H54 (cell line): ENCODE measurements at regions not wholly inside any gene's neighbourhood (a gene's known extent, or its start where the extent isn't known, plus 50 kb on each side); places are given as distances from the start of the nearest gene placed in this dataset.
"Not testable (repeated sequence)": the region's sequence is repeated elsewhere in the genome, so short reads cannot be mapped to it uniquely, and the experiment has no call there.

Experiments
- DNase-seq: peaks from one replicate; pipeline ENCODE4 v3.0.0; 2011; ENCODE audit warnings: low spot score, mixed read lengths; ENCODE audit not compliant: insufficient read length
- FAIRE-seq: peaks from 3 replicates; lab custom pipeline; 2011; peaks lifted over from hg19 to GRCh38; lab: Jason Lieb, UNC
- POLR2A ChIP-seq: IDR thresholded peaks from 2 replicates; pipeline ENCODE4 v1.6.1; 2011; ENCODE audit warnings: low read depth, mild to moderate bottlenecking, low read length

GRCh38 chr7:27032839-27033238, 63.0 kb downstream of the HOXA1 start:
- FAIRE-seq (peak; percentile 92), DNase-seq (no peak)
- no peak for TF ChIP-seq POLR2A

- FAIRE-seq (peak; percentile 94), DNase-seq (no peak)
Measured at GRCh38 chr7:27031289-27032172, 64.3 kb downstream of the HOXA1 start.

GRCh38 chr7:27030393-27031050, 65.3 kb downstream of the HOXA1 start:
- peak; percentile 33 for FAIRE-seq
- no peak for DNase-seq
- no peak for TF ChIP-seq POLR2A

More at GRCh38 chr7:27031289-27032172, 64.3 kb downstream of the HOXA1 start:
- no peak for TF ChIP-seq POLR2A

DNA sequence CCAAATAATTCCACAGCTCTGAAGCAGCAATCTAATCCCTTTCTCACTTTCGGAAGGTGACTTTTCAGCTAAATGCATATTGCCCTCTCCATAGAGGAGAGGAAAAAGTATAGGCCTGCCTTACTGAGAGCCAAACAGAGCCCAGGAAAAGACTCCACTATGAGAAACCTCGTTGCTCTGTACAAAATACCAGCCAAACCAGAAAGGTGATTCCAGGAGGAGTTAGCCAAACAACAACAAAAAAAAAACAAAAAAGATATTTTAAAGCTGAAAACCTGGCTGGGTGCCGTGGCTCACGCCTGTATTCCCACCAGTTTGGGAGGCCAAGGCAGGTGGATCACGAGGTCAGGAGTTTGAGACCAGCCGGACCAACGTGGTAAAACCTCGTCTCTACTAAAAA, 70.5 kb downstream of the HOXA1 start:
- FAIRE-seq: no peak
- DNase-seq: no peak
- no peak for TF ChIP-seq POLR2A

DNA sequence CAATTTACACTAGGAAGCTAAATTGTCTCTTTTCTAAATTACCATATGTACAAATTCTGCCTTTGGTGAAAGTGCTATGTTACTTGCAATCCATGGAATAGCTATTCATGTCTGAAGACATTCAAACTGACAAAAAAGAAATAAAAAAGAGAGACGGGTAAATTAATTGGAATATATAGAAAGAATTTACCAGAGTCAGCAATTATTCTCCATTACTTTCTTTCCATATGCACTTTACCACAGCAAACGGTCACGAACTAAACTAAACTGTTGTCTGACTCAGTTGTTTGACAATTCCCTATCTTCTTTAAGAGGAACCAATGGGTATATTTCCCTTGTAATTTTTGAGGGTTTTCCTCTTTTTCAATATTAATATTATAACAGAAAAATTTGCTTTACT, 85.7 kb downstream of the HOXA1 start:
- DNase-seq: no peak
- FAIRE-seq: no peak
- no peak for TF ChIP-seq POLR2A

DNA sequence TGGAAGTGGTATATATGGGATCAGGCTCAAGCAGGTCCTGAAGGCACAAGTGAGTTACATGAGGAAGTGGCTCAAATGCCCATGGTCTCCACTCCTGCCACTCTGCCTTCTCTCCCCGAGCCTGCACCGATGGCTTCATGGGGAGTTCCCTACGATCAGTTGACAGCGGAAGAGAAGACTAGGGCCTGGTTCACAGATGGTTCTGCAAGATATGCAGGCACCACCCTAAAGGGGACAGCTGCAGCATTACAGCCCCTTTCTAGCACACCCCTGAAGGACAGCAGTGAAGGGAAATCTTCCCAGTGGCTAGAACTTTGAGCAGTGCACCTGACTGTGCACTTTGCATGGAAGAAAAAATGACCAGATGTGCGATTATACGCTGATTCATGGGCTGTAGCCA, 95.3 kb downstream of the HOXA1 start:
- no peak for DNase-seq
- no peak for FAIRE-seq

GRCh38 chr7:26998284-26998683, 97.5 kb downstream of the HOXA1 start:
- not testable (repeated sequence) for FAIRE-seq, DNase-seq

More for the DNA sequence above, 95.3 kb downstream of the HOXA1 start:
- TF ChIP-seq POLR2A: no peak

DNA sequence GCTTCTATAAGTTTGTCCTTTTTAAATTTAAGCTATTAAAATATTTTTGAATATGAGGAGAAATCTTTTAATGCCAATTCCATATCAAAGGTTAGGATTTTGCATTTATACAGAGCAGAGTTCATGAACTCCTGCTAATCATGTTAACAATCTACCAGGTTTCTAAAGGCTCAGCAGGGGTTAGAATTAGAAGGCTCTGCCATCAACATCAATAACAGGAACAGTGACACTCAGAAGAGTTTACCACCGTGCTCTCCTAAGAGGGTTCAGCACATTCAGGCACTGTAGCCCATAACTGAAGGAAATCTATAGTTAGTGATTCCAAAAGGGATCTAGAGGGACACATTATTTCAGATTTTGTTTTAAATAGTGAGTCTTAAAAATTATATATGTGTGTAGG, 100.1 kb downstream of the HOXA1 start:
- FAIRE-seq: no peak
- TF ChIP-seq POLR2A: no peak
- no peak for DNase-seq

DNA sequence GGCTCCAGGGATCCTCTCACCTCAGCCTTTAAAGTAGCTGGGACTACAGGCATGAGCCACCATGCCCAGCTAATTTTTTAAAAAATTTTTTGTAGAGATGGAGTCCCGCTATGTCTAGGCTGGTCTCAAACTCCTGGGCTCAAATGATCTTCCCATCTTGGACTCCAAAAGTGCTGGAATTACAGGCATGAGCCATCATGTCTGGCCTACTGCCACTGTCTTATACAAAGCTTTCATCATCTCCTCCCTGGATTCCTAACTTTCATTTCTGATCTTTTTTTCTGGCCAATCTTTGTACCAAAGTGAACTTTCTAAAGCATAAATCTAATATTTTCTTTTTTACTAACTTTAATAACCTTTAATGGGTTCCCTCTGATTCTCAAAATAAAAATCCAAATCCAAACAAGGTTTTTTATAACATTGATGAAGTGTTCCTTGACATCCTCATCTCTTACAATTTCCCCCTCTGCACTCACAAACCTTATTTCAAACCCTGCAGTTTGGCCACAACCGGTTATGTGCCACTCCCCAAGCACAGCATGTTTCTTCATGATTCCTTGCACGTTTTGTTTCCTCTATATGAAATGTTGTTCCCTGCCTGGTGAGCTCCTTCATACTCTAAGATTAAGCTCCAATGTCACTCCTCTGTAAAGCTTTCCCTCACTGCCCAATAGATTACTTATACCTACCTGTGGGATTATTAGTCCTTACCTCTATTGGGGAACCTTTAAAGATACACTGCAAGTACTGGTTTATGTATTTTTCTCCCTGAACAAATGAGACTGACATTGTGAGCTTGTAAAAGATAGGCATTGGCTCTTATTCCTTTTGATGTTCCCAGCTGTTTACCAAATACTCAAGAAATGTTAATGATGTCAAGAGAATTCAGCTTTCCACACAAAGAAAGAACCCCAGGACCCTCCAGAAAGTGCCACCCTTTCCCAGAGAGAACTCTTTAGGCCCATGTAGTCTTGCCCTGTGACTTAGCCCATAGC, 101.7 kb downstream of the HOXA1 start:
- DNase-seq (no peak), FAIRE-seq (no peak)
- no peak for TF ChIP-seq POLR2A

DNA sequence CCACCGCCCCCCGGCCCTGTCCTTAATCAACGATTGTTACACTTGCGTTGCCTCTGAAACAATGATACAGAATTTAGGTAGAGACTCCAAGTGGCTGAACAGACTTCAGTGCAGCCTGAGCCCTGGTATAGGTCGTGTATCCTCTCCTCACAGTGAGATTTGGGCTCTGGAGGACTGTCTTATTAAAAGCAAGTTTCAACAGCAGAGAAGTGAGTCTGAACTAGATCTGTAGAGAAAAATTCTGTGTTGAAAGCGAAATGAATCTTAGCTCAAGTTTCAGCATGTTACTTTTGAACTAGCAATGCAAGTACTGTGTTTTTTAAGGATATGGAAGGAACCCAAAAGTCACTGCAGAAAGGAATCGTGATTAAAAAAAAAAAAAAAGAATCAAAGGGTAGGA, 103.1 kb downstream of the HOXA1 start:
- no peak for DNase-seq
- FAIRE-seq: no peak
- TF ChIP-seq POLR2A: no peak

DNA sequence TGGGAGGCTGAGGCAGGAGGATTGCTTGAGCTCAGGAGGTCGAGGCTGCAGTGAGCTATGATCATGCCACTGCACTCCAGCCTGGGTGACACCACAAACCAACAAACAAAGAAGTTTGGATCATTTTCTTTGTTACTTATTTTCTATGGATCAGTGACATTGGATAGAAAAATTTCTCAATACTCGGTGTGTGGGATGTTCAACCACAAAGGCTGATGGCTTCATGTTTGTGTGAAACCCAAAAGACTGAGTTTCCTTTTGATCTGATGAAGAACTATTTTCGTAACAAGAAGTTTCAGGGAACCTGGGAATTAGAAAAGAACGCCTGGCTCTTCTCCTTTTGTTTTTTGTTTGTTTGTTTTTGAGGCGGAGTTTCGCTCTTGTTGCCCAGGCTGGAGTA, 104.0 kb downstream of the HOXA1 start:
- no peak for FAIRE-seq
- DNase-seq: no peak
- TF ChIP-seq POLR2A: no peak

- FAIRE-seq (peak; percentile 33), DNase-seq (no peak)
- TF ChIP-seq POLR2A: no peak
Measured at GRCh38 chr7:26989897-26990670, 105.7 kb downstream of the HOXA1 start.
